HG03442 (cell line): ENCODE measurements at regions not wholly inside any gene's neighbourhood (a gene's known extent, or its start where the extent isn't known, plus 50 kb on each side); places are given as distances from the start of the nearest gene placed in this dataset.
"Not testable (repeated sequence)": the region's sequence is repeated elsewhere in the genome, so short reads cannot be mapped to it uniquely, and the experiment has no call there.

Experiments
- ATAC-seq: cut with Tn5 transposase; IDR thresholded peaks from one replicate; pipeline ENCODE4 v1.9.1; 2021; ENCODE audit warnings: mild to moderate bottlenecking, moderate library complexity; ENCODE audit not compliant: unreplicated experiment

GRCh38 chr12:83515306-83516026, 828.8 kb downstream of the TMTC2 start:
- ATAC-seq, result no peak

DNA sequence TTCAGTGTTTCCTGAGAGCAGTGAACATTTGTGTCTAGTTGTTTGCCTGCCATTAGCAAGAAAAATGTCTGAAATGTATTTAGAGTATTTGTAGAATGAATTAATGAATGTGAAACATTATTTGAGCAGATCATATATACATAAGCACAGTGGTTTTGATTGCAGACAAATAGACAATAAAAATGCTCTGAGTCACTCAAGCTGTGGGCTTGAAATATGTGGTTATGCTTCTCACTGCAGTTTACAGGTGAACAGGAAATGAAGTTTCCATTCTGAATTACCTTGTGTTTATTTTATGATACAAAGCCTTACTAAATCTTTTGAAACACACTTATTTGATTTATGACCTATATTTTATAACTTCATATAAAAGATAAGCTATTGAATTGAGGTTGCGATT, 827.7 kb downstream of the TMTC2 start:
- no peak for ATAC-seq

DNA sequence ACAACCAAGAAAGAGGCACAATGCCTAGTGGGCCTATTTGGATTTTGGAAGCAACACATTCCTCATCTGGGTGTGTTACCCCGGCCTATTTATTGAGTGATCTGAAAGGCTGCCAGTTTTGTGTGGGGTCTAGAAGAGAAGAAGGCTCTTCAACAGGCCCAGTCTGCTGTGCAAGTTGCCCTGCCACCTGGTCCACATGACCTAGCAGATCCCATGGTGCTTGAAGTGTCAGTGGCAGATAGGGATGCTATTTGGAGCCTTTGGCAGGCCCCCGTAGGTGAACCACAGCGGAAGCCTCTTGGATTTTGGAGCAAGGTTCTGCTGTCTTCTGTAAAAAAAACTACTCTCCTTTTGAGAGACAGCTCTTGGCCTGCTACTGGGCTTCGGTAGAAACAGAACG, 820.1 kb downstream of the TMTC2 start:
- no peak for ATAC-seq

DNA sequence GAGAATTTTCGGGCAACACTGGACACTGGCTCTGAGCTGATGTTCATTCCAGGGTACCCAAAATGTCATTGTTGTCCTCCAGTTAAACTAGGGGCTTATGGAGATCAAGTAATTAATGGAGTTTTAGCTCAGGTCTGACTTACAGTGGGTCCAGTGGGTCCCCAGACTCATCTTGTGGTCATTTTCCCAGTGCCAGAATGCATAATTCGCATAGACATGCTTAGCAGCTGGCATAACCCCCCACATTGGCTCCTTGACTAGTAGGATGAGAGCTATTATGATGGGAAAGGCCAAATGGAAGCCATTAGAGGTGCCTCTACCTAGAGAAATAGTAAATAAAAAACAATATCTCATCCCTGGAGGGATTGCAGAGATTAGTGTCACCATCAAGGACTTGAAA, 818.9 kb downstream of the TMTC2 start:
- no peak for ATAC-seq

GRCh38 chr12:83499894-83500293, 813.2 kb downstream of the TMTC2 start:
- ATAC-seq, result not testable (repeated sequence)

DNA sequence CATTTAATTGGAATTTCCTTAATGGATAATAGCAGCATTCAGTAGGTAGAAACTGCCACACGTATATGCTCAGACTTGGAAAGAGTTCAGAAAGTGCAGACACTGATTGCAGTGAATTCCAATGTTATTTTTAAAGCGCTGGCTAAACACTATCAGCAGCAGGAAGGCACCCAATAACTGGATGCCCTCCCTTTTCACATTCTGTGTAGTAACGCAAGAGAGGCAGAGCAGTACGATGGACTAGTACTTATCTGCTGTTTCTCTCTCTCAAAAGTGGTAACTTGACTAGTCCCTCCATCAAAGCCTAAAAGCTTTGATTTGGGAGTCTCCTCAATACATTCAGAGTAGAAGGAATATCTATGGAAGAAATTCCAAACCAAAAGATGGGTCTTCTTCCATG, 791.0 kb downstream of the TMTC2 start:
- ATAC-seq, result no peak

- no peak for ATAC-seq
Observed at GRCh38 chr12:83476695-83477690, 790.3 kb downstream of the TMTC2 start.

- ATAC-seq, result no peak
Observed at GRCh38 chr12:83476006-83476405, 789.3 kb downstream of the TMTC2 start.

GRCh38 chr12:83474369-83474768, 787.7 kb downstream of the TMTC2 start:
- ATAC-seq, result no peak

- peak; percentile 81 for ATAC-seq
Observed at GRCh38 chr12:83473408-83474095, 786.8 kb downstream of the TMTC2 start.

- no peak for ATAC-seq
Observed at GRCh38 chr12:83472772-83473171, 786.1 kb downstream of the TMTC2 start.

- no peak for ATAC-seq
Observed at GRCh38 chr12:83472350-83472749, 785.6 kb downstream of the TMTC2 start.

DNA sequence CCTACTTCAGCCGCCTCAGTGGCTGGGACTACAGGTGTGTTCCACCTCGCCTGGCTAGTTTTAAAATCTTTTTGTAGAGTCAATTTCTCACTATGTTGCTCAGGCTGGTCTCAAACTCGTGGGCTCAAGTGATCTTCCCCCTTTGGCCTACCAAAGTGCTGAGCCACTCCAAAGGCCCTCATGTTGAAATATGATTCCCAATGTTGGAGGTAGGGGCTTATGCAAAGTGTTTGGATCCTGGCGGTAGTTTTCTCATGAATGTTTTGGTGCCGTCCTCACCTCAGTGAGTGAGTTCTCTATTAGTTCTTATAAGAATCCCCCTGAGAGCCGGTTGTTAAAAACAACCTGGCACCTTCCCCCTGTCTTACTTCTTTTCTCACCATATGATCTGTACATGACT, 784.6 kb downstream of the TMTC2 start:
- no peak for ATAC-seq

DNA sequence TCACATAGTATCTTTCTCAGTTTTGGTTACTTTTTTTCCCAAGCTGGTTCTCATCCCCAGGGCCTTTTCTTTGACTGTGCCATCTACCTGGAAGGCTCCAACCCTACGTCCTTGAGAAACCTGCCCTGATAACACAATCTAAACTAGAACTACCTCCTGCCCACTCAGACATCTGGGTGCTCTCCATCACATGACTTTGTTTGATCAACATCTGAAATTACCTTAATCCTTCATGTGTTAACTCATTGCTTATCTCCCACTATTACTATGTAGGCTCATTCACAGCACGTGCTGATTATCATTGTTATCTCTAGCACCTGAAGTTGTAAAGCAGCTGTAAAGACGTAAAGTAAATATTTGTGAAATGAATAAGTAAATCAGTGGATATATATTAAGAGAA, 784.0 kb downstream of the TMTC2 start:
- ATAC-seq, result no peak

DNA sequence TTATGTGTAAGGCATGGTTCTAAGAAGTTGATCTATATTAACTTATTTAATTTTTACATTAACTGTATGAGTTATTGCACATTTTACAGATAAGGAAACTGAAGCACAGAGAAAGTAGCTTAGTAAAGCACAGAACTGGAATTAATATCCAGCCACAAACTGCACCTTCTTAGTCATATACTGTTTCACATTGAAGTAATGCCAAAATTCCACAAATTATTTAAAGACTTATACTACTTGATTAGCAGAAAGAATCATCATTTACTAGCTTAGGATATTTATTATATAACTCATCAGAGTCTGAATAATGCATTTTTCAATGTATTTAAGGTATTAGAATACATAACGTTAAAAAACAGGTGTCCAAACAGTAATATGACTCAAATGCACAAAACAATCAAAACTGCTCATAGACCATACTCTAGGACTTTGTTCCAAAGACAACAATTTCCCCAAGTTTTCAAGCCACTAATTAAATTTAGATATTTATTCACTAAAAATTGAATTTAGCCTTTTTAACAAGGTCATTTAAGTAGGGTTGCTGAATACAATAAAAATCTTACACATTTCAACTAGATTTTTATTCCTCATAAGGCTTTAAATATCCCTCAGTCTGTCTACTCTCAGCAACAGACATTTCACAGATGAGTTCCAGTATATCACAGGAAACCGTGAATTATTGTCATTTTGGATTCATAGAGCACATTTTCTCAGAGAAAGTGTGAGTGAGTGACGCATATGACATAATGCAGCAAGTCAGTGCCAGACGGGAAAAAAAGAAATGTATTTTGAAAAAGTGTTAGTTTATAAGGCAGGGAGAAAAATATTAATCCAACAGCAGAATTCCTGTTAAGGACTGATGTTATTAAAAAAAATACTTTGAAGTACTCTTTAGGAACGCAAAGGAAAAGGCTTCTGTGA, 782.5 kb downstream of the TMTC2 start:
- ATAC-seq, result no peak

GRCh38 chr12:83465632-83466031, 778.9 kb downstream of the TMTC2 start:
- ATAC-seq, result no peak

DNA sequence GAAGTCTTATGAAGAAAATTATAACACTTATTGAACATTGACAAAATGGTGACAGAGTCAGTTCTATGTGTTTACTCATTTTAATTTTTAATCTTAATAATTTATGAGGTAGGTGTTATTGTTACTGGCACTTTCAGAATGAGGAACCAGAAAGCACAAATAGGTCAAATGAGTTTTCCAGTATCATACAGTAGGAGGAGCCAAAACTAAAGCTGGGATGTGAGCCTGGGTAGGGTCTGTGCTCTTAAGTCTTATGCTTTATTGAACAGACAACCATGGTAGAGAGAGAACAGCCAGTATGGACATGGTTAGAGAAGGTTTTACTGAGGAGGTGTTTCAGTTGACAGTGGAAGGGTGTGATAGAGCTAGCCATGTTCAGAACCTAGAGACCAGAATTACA, 775.7 kb downstream of the TMTC2 start:
- no peak for ATAC-seq

DNA sequence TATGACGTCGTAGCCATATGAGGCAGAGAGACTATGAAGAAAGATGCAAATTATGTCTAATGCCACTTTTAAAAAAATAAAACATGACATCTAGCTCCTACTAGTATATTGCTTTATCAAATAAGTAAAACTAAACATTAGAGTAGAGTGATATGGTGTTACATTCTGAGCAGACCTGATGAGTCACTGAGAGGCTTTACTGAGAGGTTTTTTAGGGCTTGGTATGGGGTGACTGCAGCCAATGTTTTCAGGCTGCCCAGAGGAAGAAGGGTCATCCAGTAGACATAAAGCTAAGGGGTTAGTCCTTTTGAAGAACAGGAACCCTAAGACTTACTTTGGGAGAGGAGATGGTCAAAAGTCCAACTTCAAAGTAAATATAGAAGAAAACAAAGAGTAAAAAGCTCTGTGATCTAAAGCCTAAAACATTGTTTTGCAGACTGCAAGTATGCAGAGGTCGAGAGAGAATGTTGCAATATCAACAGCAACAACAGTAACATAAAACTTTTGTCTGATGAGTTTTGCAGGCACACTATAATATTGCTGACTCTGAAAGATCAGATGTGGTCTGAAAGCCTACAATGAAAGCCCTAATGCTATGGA, 774.7 kb downstream of the TMTC2 start:
- ATAC-seq, result no peak

GRCh38 chr12:83451189-83451588, 764.5 kb downstream of the TMTC2 start:
- no peak for ATAC-seq

DNA sequence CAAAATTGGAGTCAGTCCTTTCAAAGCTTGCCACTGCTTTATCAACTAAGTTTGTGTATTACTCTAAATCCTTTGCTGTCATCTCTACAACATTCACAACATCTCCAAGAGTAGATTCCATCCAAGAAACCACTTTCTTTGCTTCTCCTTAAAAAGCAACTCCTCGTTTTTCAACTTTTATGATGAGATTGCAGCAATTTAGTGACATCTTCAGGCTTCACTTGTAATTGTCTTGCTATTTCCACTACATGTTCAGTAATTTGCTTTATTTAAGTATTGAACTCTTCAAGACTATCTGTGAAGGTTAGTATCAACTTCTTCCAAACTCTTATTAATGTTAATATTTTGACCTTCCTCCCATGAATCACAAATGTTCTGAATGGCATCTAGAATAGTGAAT, 747.9 kb downstream of the TMTC2 start:
- no peak for ATAC-seq
